ENCODE measurements at regions not wholly inside any gene's neighbourhood (a gene's known extent, or its start where the extent isn't known, plus 50 kb on each side); places are given as distances from the start of the nearest gene placed in this dataset.
"Not testable (repeated sequence)": the region's sequence is repeated elsewhere in the genome, so short reads cannot be mapped to it uniquely, and the experiment has no call there.

- DNase-seq (ENCODE audit: low read depth), result no peak
These were observed 208.7 kb downstream of the SOX2 start for GRCh38 chr3:181920409-181920808.

GRCh38 chr3:181921220-181921619, 209.5 kb downstream of the SOX2 start:
- DNase-seq (ENCODE audit: low read depth), result no peak

GRCh38 chr3:181925841-181926240, 214.1 kb downstream of the SOX2 start:
- not testable (repeated sequence) for DNase-seq (ENCODE audit: low read depth)

- no peak for DNase-seq (ENCODE audit: low read depth)
These were observed 217.8 kb downstream of the SOX2 start for GRCh38 chr3:181929501-181929900.

GRCh38 chr3:181930105-181930504, 218.4 kb downstream of the SOX2 start:
- DNase-seq (ENCODE audit: low read depth), result no peak

- no peak for DNase-seq (ENCODE audit: low read depth)
These were observed 220.3 kb downstream of the SOX2 start for GRCh38 chr3:181932039-181932438.

GRCh38 chr3:181933052-181933618, 221.4 kb downstream of the SOX2 start:
- no peak for DNase-seq (ENCODE audit: low read depth)

- no peak for DNase-seq (ENCODE audit: low read depth)
These were observed 224.2 kb downstream of the SOX2 start for GRCh38 chr3:181935915-181936314.

- no peak for DNase-seq (ENCODE audit: low read depth)
These were observed 225.0 kb downstream of the SOX2 start for GRCh38 chr3:181936774-181937173.

- not testable (repeated sequence) for DNase-seq (ENCODE audit: low read depth)
These were observed 226.9 kb downstream of the SOX2 start for GRCh38 chr3:181938580-181938979.

- no peak for DNase-seq (ENCODE audit: low read depth)
These were observed 229.0 kb downstream of the SOX2 start for GRCh38 chr3:181940703-181941102.

- DNase-seq (ENCODE audit: low read depth), result no peak
These were observed 229.5 kb downstream of the SOX2 start for GRCh38 chr3:181941250-181941649.

- no peak for DNase-seq (ENCODE audit: low read depth)
These were observed 231.6 kb downstream of the SOX2 start for GRCh38 chr3:181943285-181943684.

- DNase-seq (ENCODE audit: low read depth), result no peak
These were observed 235.9 kb downstream of the SOX2 start for GRCh38 chr3:181947606-181948005.

- no peak for DNase-seq (ENCODE audit: low read depth)
These were observed 236.6 kb downstream of the SOX2 start for GRCh38 chr3:181948286-181948685.

GRCh38 chr3:181952221-181952620, 240.5 kb downstream of the SOX2 start:
- DNase-seq (ENCODE audit: low read depth), result no peak

- DNase-seq (ENCODE audit: low read depth), result no peak
These were observed 241.2 kb downstream of the SOX2 start for GRCh38 chr3:181952929-181953328.

GRCh38 chr3:181955566-181955965, 243.8 kb downstream of the SOX2 start:
- DNase-seq (ENCODE audit: low read depth), result no peak

GRCh38 chr3:181956122-181956521, 244.4 kb downstream of the SOX2 start:
- DNase-seq (ENCODE audit: low read depth), result no peak

- DNase-seq (ENCODE audit: low read depth), result no peak
These were observed 254.7 kb downstream of the SOX2 start for GRCh38 chr3:181966393-181966792.

GRCh38 chr3:181969925-181970324, 258.2 kb downstream of the SOX2 start:
- DNase-seq (ENCODE audit: low read depth), result no peak

GRCh38 chr3:181971424-181971823, 259.7 kb downstream of the SOX2 start:
- no peak for DNase-seq (ENCODE audit: low read depth)

GRCh38 chr3:181974198-181974597, 262.5 kb downstream of the SOX2 start:
- no peak for DNase-seq (ENCODE audit: low read depth)

GRCh38 chr3:181976526-181976925, 264.8 kb downstream of the SOX2 start:
- DNase-seq (ENCODE audit: low read depth), result no peak

GRCh38 chr3:181985386-181985785, 273.7 kb downstream of the SOX2 start:
- DNase-seq (ENCODE audit: low read depth), result no peak

Measured in GM04504 (cell line).